Nephron progenitor cell (in vitro differentiated cells): ENCODE measurements at regions not wholly inside any gene's neighbourhood (a gene's known extent, or its start where the extent isn't known, plus 50 kb on each side); places are given as distances from the start of the nearest gene placed in this dataset.

ENCODE experiments used
- DNase-seq: peaks from one replicate; pipeline ENCODE4 v3.0.0; 2021
- H3K27ac Mint-ChIP-seq: 2 replicates; pipeline ENCODE4 v1.8.0; 2021; ENCODE audit warnings: mild to moderate bottlenecking, moderate library complexity, mixed read lengths
- H3K27me3 Mint-ChIP-seq: 2 replicates; pipeline ENCODE4 v1.8.0; 2021; ENCODE audit warnings: mild to moderate bottlenecking, low read depth, mixed read lengths; ENCODE audit not compliant: poor library complexity
- H3K36me3 Mint-ChIP-seq: 2 replicates; pipeline ENCODE4 v1.8.0; 2021; ENCODE audit warnings: low read depth, mixed read lengths
- H3K4me1 Mint-ChIP-seq: 2 replicates; pipeline ENCODE4 v1.8.0; 2021; ENCODE audit warnings: mixed read lengths
- H3K4me3 Mint-ChIP-seq: 2 replicates; pipeline ENCODE4 v1.8.0; 2021; ENCODE audit warnings: mild to moderate bottlenecking, moderate library complexity, mixed read lengths
- H3K9me3 Mint-ChIP-seq: 2 replicates; pipeline ENCODE4 v1.8.0; 2021; ENCODE audit warnings: mild to moderate bottlenecking, moderate library complexity, mixed read lengths
- TF ChIP-seq, protein P1 (sequence below): fragments of 200-600 bp; sonication (generic); IDR thresholded peaks from 2 replicates; pipeline ENCODE4 v1.5.0; 2021; ENCODE audit warnings: antibody characterized with exemption

GRCh38 chr4:187364401-187364800, 631.2 kb upstream of the ZFP42 start:
- TF ChIP-seq, protein P1, sequence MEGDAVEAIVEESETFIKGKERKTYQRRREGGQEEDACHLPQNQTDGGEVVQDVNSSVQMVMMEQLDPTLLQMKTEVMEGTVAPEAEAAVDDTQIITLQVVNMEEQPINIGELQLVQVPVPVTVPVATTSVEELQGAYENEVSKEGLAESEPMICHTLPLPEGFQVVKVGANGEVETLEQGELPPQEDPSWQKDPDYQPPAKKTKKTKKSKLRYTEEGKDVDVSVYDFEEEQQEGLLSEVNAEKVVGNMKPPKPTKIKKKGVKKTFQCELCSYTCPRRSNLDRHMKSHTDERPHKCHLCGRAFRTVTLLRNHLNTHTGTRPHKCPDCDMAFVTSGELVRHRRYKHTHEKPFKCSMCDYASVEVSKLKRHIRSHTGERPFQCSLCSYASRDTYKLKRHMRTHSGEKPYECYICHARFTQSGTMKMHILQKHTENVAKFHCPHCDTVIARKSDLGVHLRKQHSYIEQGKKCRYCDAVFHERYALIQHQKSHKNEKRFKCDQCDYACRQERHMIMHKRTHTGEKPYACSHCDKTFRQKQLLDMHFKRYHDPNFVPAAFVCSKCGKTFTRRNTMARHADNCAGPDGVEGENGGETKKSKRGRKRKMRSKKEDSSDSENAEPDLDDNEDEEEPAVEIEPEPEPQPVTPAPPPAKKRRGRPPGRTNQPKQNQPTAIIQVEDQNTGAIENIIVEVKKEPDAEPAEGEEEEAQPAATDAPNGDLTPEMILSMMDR: no peak
- no peak overlapping the region for H3K4me3 Mint-ChIP-seq
- peaks cover 3% of the 10 kb centered on the region for H3K27me3 Mint-ChIP-seq
- peaks cover 35% of the 10 kb centered on the region for H3K4me1 Mint-ChIP-seq
- peaks cover 8% of the 10 kb centered on the region for H3K9me3 Mint-ChIP-seq
- no peak for DNase-seq
- peaks cover 5% of the 10 kb centered on the region for H3K36me3 Mint-ChIP-seq
- H3K27ac Mint-ChIP-seq: no peak overlapping the region

DNA sequence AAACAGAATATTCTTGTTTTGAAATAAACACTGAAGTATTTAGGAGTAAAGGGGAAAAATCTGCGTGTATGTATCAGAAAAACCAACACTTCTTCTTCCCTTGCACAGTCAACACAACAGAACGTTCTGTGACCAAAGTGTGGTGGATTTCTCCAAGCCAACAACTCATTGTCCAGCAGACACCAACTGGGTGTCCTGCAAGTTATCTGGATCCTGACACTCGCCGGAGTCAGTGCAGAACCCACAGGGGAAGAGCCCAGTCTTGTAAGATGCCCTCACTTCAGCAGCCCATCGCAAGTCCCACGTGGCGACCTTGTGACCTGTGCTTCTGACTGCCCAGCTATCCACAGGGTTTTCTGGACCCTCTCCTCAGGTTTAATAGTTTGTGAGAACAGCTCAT, 630.7 kb upstream of the ZFP42 start:
- no peak for DNase-seq
- peaks cover 7% of the 10 kb centered on the region for H3K27me3 Mint-ChIP-seq

DNA sequence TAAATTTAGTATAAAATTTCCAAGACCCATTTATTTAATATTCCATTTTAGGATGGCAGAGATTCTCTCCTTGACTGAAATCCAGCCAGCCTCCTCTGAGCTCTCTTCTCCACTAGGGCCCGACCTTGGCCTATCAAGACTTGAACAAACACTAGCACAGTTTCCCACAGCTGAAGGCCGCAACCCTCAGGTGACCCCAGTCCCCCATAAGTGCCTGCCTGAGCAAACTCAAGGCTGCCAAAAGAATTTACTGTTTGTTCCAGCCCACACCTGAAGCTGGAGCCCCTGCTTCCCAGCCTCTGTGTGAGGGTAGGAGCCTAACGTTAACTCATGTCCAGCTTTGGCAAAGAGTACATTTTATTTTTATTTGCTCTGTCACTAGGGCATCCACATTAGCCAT, 629.0 kb upstream of the ZFP42 start:
- Mint-ChIP-seq H3K4me3 (peak overlapping the region; percentile 30), H3K27me3 (peaks cover 14% of the 10 kb centered on the region), H3K4me1 (peaks cover 45% of the 10 kb centered on the region), H3K9me3 (peaks cover 8% of the 10 kb centered on the region), H3K36me3 (peaks cover 5% of the 10 kb centered on the region), H3K27ac (peak overlapping the region; percentile 13)
- TF ChIP-seq, protein P1: no peak
- peak; percentile 35 for DNase-seq

More for the DNA sequence above, 630.7 kb upstream of the ZFP42 start:
- H3K27ac Mint-ChIP-seq: no peak overlapping the region
- H3K4me1 Mint-ChIP-seq: peaks cover 37% of the 10 kb centered on the region
- TF ChIP-seq, protein P1: no peak
- no peak overlapping the region for H3K4me3 Mint-ChIP-seq
- H3K9me3 Mint-ChIP-seq: peaks cover 8% of the 10 kb centered on the region
- peaks cover 5% of the 10 kb centered on the region for H3K36me3 Mint-ChIP-seq

GRCh38 chr4:187370918-187371317, 624.7 kb upstream of the ZFP42 start:
- no peak overlapping the region for H3K27ac Mint-ChIP-seq
- H3K36me3 Mint-ChIP-seq: no peaks in the 10 kb centered on the region
- peaks cover 7% of the 10 kb centered on the region for H3K9me3 Mint-ChIP-seq
- peaks cover 14% of the 10 kb centered on the region for H3K27me3 Mint-ChIP-seq
- no peak overlapping the region for H3K4me3 Mint-ChIP-seq
- TF ChIP-seq, protein P1: no peak
- H3K4me1 Mint-ChIP-seq: peaks cover 38% of the 10 kb centered on the region
- DNase-seq: no peak

GRCh38 chr4:187378441-187378840, 617.1 kb upstream of the ZFP42 start:
- H3K27ac Mint-ChIP-seq: no peak overlapping the region

GRCh38 chr4:187380181-187380581, 615.4 kb upstream of the ZFP42 start:
- Mint-ChIP-seq H3K4me3 (no peak overlapping the region), H3K27ac (no peak overlapping the region), H3K36me3 (no peaks in the 10 kb centered on the region), H3K27me3 (no peaks in the 10 kb centered on the region), H3K9me3 (peaks cover 8% of the 10 kb centered on the region), H3K4me1 (peaks cover 8% of the 10 kb centered on the region)
- no peak for DNase-seq
- TF ChIP-seq, protein P1: no peak

More at GRCh38 chr4:187378441-187378840, 617.1 kb upstream of the ZFP42 start:
- Mint-ChIP-seq H3K9me3 (peaks cover 8% of the 10 kb centered on the region), H3K4me3 (no peak overlapping the region), H3K36me3 (no peaks in the 10 kb centered on the region), H3K4me1 (peaks cover 8% of the 10 kb centered on the region), H3K27me3 (no peaks in the 10 kb centered on the region)
- TF ChIP-seq, protein P1: no peak
- no peak for DNase-seq
